Progenitor cell of endocrine pancreas (in vitro differentiated cells): ENCODE measurements at regions not wholly inside any gene's neighbourhood (a gene's known extent, or its start where the extent isn't known, plus 50 kb on each side); places are given as distances from the start of the nearest gene placed in this dataset.

Experiments used
- DNase-seq: peaks from one replicate; pipeline ENCODE4 v3.0.0; 2021; ENCODE audit warnings: low spot score; ENCODE audit not compliant: unreplicated experiment
- H3K27ac Mint-ChIP-seq: 2 replicates; pipeline ENCODE4 v1.8.0; 2021; ENCODE audit warnings: mild to moderate bottlenecking, moderate library complexity, mixed read lengths
- H3K27me3 Mint-ChIP-seq: 2 replicates; pipeline ENCODE4 v1.8.0; 2021; ENCODE audit warnings: mixed read lengths
- H3K36me3 Mint-ChIP-seq: 2 replicates; pipeline ENCODE4 v1.8.0; 2022; ENCODE audit warnings: mixed read lengths; ENCODE audit not compliant: insufficient read depth
- H3K4me1 Mint-ChIP-seq: 2 replicates; pipeline ENCODE4 v1.8.0; 2021; ENCODE audit warnings: low read depth, mixed read lengths
- H3K4me3 Mint-ChIP-seq: 2 replicates; pipeline ENCODE4 v1.8.0; 2021; ENCODE audit warnings: low read depth, mild to moderate bottlenecking, moderate library complexity, mixed read lengths
- H3K9me3 Mint-ChIP-seq: 2 replicates; pipeline ENCODE4 v1.8.0; 2021; ENCODE audit warnings: low read depth, mixed read lengths
- TF ChIP-seq, protein P1 (sequence below): fragments of 200-600 bp; sonication (generic); IDR thresholded peaks from one replicate; pipeline ENCODE4 v1.5.0; 2021; ENCODE audit warnings: antibody characterized with exemption, mild to moderate bottlenecking; ENCODE audit not compliant: unreplicated experiment

DNA sequence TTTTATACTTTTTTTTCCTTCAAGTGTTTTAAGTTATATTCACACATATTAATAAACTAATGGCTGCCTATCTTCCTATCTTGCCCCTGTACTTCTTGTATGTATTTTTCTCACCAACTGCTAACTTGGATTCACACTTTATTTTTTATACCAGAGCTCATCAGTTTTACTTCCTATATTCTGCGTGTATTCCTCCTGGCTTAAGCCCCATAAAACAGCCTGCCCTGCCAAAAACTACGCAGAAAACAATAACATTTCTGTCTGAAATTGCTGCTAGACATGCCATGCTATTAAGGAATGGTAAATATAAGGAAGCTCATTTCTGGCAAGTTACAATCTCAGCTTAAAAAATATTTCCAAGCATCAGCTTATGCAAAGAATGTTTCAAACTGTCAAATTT, 172.3 kb downstream of the UBE2E3 start:
- Mint-ChIP-seq H3K4me1 (no peaks in the 10 kb centered on the region), H3K36me3 (no peaks in the 10 kb centered on the region), H3K9me3 (peaks cover 3% of the 10 kb centered on the region), H3K27ac (no peak overlapping the region), H3K4me3 (no peak overlapping the region), H3K27me3 (no peaks in the 10 kb centered on the region)
- TF ChIP-seq, protein P1, sequence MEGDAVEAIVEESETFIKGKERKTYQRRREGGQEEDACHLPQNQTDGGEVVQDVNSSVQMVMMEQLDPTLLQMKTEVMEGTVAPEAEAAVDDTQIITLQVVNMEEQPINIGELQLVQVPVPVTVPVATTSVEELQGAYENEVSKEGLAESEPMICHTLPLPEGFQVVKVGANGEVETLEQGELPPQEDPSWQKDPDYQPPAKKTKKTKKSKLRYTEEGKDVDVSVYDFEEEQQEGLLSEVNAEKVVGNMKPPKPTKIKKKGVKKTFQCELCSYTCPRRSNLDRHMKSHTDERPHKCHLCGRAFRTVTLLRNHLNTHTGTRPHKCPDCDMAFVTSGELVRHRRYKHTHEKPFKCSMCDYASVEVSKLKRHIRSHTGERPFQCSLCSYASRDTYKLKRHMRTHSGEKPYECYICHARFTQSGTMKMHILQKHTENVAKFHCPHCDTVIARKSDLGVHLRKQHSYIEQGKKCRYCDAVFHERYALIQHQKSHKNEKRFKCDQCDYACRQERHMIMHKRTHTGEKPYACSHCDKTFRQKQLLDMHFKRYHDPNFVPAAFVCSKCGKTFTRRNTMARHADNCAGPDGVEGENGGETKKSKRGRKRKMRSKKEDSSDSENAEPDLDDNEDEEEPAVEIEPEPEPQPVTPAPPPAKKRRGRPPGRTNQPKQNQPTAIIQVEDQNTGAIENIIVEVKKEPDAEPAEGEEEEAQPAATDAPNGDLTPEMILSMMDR, result no peak
- DNase-seq, result no peak

DNA sequence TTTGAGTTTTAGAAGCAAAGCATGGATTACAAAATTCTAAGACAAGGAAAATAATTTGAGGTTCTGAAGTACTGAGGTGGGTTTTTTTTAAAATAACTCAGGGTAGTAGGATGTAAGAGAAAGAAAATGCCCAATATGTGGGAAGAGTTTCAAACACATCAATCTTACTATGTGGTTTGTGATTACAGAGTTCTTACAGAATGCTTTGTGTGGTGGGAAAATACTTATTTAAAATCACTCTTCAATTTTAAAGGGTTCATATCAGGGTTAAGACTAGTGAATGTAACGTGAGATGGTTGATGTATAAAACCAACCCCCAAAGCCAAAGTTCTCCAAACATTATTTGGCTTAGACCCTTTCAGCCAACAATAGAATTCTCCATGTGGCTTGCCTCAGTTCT, 173.5 kb downstream of the UBE2E3 start:
- H3K27ac Mint-ChIP-seq, result no peak overlapping the region
- H3K9me3 Mint-ChIP-seq, result peaks cover 3% of the 10 kb centered on the region
- no peaks in the 10 kb centered on the region for H3K4me1 Mint-ChIP-seq
- no peak for DNase-seq
- H3K4me3 Mint-ChIP-seq, result no peak overlapping the region
- H3K36me3 Mint-ChIP-seq, result no peaks in the 10 kb centered on the region
- no peaks in the 10 kb centered on the region for H3K27me3 Mint-ChIP-seq
- TF ChIP-seq, protein P1, result no peak

- TF ChIP-seq, protein P1, result no peak
- peaks cover 3% of the 10 kb centered on the region for H3K9me3 Mint-ChIP-seq
- H3K4me1 Mint-ChIP-seq, result no peaks in the 10 kb centered on the region
- no peak for DNase-seq
- no peak overlapping the region for H3K4me3 Mint-ChIP-seq
- H3K27ac Mint-ChIP-seq, result no peak overlapping the region
- H3K27me3 Mint-ChIP-seq, result no peaks in the 10 kb centered on the region
- no peaks in the 10 kb centered on the region for H3K36me3 Mint-ChIP-seq
These were observed 176.9 kb downstream of the UBE2E3 start for GRCh38 chr2:181157326-181157725.

DNA sequence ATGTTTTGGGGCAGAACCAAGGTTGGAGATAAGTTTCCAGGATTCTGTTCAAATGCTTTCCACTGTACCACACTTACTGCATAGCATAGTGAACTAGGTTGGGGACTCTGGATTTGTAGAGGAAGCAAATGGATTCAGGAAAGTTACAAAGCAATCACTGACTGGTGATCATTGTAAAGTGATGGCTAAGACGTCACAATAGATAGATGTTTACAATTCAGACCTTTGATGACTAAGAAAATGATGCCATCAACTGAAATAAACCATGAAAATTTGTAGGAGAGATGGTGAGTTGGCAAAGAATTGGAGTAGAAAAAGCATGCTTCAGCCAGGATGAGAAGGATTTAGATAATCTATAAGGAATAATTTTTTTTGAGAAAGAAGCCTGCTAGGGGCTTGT, 178.0 kb downstream of the UBE2E3 start:
- no peak overlapping the region for H3K4me3 Mint-ChIP-seq
- H3K9me3 Mint-ChIP-seq, result peaks cover 3% of the 10 kb centered on the region
- no peak for DNase-seq
- TF ChIP-seq, protein P1, result no peak
- H3K27ac Mint-ChIP-seq, result no peak overlapping the region
- H3K27me3 Mint-ChIP-seq, result no peaks in the 10 kb centered on the region
- H3K4me1 Mint-ChIP-seq, result no peaks in the 10 kb centered on the region
- H3K36me3 Mint-ChIP-seq, result no peaks in the 10 kb centered on the region

GRCh38 chr2:181161615-181162014, 181.2 kb downstream of the UBE2E3 start:
- Mint-ChIP-seq H3K27ac (no peak overlapping the region), H3K4me3 (no peak overlapping the region), H3K36me3 (no peaks in the 10 kb centered on the region), H3K4me1 (no peaks in the 10 kb centered on the region), H3K9me3 (peaks cover 2% of the 10 kb centered on the region), H3K27me3 (no peaks in the 10 kb centered on the region)
- DNase-seq, result no peak
- TF ChIP-seq, protein P1, result no peak
